Epithelial cell of prostate (primary cell): ENCODE measurements at regions not wholly inside any gene's neighbourhood (a gene's known extent, or its start where the extent isn't known, plus 50 kb on each side); places are given as distances from the start of the nearest gene placed in this dataset.
"Not testable (repeated sequence)": the region's sequence is repeated elsewhere in the genome, so short reads cannot be mapped to it uniquely, and the experiment has no call there.

Experiments
- DNase-seq: peaks from one replicate; pipeline ENCODE4 v3.0.0-alpha.2; 2011; ENCODE audit warnings: low read depth, low spot score
- H3K27ac ChIP-seq: fragments of 450-650 bp; 2 replicates; pipeline ENCODE4 v1.5.1; 2017; ENCODE audit warnings: mild to moderate bottlenecking

DNA sequence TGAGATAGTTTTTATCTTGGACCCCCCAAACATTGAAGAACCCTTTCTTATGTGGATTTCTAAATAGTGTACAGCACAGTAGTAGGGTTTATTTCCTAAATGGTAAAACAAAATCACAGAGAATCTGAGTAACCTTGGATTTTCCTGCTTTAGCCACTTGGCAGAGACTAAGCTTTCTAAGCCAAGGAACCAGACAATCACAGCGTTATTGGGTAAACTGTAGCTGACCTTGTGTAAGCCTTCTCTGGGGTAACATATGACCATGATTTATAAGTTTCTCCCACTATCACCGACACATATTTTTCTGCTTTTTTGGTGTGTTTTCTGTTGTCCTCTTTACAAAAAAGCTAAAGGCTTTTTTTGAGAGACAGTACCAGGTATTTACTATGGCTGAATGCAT lies 136.3 kb upstream of the PZP start:
- no peak for DNase-seq
- no peak overlapping the region for H3K27ac ChIP-seq

GRCh38 chr12:9343731-9344130 lies 135.5 kb upstream of the PZP start:
- H3K27ac ChIP-seq = no peak overlapping the region

DNA sequence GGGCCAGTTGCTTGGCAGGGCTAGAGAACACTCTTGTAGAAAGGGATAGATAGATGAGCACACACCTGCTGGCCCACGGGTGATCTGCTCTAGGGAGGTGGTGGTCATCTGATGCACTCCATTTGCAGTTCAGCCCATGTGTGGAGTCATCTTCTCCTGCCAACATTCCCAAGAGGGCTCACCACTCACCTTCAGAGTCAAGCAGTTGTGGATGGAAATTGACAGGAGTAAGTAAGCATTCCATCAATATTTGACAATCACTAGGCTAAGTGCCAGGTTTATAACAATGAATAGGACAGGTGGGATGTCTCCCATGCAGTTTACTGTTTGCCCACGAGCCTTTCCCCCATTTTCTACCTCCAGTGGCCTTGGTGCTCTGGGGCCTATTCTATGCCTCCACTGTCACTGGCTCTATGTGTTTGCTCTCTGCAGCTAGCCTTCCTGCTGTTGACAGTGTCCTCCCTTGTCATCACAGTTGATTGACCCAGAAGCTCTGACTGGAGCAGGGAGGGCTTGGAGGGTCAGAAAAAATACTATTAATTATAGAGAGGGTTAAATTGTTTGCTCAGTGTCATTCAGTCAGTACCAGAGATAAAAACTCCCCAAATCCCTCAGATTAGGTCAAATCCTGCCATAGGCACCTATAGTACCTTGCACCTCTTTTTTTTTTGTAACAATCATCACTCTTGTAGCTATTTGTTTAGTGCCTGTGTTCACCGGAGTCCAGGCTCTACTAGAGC lies 134.6 kb upstream of the PZP start:
- DNase-seq = no peak
- no peak overlapping the region for H3K27ac ChIP-seq

More at GRCh38 chr12:9343731-9344130, 135.5 kb upstream of the PZP start:
- no peak for DNase-seq

DNA sequence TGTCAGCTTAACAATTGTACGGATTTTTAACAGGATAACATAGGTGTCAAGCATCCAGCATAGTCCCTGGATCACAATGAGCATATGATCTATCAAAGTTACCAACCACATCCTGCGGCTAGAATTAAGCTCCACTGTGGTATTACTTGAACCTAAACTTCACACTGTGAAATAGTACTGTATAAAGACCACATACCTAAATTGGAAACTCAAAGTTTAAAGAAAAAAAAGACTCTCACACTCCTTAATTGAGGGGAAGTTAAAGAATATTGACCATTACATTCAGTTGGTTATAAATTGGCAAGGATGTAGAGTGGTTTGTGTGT lies 133.0 kb upstream of the PZP start:
- H3K27ac ChIP-seq = no peak overlapping the region
- no peak for DNase-seq

DNA sequence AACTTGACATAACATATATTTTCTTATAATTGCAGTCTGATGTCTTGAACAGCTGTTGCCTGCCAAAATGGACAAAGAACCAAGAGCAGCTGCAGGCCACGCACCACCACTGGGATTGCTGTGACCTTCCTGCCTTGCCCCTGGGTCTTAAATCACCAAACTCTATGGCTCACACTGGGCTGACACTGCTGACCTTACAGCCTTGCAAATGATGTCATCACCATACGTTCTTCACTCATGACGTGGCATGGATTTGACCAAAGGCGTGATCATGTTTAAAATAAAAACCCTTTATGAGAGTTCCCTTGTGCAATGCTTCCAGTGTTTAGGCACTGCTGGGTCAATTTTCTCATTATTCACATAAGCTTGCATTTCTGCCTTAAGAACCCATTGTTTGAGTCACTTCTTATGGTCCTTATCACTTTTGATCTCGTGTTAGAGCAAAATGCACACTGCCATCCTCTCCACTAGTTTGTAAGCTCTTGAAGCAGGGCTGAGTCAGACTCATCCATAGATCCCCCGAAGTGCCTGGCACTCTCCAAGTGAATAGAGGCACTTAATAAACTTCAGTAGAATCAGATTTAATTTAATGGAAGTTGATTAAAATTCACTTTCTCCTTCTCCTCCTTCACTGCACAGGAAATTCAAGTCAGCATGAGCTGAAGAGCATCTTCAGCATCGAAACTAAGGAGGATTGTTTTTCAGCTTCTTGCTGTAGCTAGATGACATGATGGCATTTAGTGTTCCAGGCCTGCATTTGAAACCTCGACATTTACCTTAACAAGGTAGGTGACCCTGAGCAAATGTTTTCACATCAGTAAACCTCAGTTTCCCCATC lies 132.4 kb upstream of the PZP start:
- no peak overlapping the region for H3K27ac ChIP-seq
- DNase-seq = no peak

DNA sequence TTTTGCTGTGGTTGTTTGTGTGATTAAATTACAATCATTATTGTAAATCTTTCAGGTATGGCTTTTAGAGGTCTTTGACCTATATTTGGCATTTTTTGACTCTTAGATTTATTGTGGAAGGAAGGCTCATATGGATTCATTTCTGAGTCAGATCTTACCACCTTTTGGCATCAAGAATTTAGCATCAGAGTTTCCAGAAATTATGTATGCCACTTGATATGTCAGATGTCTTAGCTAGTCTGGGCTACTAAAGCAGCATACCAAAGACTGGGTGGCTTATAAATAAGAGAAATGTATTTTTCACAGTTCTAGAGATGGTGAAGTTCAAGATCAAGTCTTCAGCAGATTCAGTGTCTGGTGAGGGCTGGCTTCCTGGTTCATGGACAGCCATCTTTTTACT lies 129.5 kb upstream of the PZP start:
- no peak overlapping the region for H3K27ac ChIP-seq
- no peak for DNase-seq

DNA sequence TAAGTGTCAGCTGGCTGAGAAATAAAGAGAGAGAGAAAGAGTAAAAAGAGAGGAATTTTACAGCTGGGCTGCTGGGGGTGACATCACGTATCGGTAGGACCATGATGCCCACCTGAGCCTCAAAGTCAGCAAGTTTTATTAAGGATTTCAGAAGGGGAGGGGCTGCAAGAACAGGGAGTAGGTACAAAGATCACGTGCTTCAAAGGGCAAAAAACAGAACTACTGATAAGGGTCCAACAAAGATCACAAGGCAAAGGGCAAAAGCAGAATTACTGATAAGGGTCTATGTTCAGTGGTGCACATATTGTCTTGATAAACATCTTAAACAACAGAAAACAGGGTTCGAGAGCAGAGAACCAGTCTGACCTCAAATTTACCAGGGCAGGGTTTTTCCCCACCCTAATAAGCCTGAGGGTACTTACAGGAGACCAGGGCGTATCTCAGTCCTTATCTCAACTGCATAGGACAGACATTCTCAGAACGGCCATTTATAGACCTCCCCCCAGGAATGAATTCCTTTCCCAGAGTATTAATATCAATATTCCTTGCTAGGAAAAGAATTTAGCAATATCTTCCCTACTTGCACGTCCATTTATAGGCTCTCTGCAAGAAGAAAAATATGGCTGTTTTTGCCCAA lies 128.3 kb upstream of the PZP start:
- DNase-seq, H3K27ac ChIP-seq: not testable (repeated sequence)

DNA sequence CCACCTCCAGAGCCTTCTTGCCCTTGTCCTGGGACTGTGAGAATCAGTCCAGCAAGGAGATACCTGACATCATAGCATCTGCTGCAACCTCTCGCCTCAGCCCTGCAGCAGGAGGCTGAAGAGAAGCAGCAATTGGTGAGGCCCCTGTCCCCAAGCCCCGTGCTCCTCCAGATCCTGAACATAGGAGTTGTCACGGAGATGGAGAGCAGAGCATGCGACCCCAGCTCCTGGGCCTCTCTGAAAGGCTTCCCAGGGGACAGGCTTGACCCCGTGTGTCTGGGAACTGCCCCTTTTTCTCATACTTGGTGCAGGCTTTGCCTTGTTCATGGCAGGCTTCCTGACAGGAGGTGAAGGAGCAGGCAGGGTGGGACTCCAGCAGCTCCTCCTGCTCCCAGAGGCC lies 127.7 kb upstream of the PZP start:
- DNase-seq = no peak
- no peak overlapping the region for H3K27ac ChIP-seq

- DNase-seq = no peak
- H3K27ac ChIP-seq = no peak overlapping the region
Measured at GRCh38 chr12:9334964-9335363, 126.8 kb upstream of the PZP start.

DNA sequence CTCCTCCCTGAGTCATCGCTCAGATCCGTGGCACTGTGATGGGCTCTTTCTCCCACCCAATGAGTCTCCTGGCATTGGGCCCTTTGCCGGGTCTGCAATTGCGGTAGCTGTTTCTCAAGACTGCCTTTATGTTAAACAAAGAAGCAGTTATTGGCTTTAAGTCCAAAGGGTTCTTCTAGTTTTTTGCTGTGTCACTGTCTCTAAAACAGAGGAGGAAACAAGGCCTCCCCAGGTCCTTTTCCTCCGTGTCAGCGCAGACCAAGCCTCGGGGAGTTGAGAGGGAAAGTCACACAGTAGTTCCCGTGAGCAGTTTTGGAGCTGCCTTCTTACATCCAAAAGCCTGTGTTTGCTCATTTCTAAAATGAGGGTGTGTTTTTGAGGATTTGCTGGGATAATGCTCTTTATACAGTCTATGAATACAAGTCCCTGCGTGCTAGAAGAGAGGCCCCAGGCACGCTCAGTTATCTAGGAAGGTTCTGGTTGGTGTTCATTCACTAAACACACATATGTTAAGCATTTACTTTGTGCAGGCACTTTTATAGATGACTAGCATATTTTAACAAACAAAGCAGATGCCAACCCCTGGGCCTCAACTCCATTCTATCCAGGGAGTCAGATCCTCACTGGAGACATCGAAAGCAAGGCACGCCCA lies 126.0 kb upstream of the PZP start:
- peak overlapping the region; percentile 43 for H3K27ac ChIP-seq
- DNase-seq = no peak

DNA sequence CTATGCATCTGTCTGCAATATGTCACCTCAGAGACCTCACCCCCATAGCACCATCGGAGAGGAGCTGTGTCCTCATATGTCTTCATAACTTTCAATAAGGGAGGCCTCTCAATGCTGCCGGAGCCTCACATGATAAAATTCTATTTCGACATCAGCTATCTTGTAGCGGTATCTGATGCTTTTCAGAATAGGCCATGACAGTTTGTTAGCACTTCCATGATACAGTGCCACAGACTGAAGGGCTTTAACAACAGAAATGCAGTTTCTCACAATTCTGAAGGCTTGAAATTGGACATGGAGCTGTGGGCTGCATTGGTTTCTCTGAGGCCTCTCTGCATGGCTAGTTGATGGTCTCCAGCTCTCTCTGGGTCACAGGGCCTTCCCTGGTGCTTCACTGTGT lies 125.0 kb upstream of the PZP start:
- H3K27ac ChIP-seq = no peak overlapping the region
- no peak for DNase-seq

DNA sequence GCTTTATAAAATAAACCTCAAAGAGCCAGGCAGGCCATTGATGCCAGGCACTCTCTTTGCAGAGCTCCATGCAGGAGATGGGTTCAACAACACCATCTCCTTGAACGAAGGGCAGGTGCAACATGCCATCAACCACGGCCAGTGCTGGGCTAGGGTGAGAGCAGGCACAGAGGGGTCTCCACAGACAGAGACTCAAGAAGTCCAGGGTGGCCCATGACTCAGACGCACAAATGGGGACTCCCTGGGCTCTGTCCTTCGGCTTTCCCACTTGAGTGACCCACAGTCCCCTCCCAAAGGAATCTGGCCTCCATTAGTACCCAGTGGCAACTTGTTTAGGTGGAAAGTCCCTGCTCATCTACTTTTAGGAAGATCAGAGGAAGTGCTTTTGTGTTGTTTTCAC lies 124.4 kb upstream of the PZP start:
- H3K27ac ChIP-seq = no peak overlapping the region
- no peak for DNase-seq

DNA sequence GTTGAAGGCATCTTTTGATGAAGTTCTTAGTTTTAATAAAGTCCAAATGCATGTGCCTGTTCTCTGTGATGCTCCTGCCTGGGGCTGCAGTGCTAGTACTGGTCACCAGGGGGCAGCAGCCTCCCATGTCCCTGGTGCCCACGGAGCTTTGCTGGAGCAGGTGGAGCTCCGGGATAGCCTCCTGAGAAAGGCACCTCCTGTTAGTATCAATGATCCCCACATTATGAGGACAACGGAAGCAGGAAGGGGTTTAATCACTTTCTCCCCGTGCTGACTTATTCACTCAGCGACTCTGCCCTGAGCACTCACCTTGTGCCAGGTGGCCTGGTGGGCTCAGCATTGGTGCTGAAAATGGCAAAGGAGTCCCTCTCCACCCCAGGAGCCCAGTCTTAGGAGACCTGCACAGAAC lies 123.0 kb upstream of the PZP start:
- DNase-seq = no peak

GRCh38 chr12:9329019-9329418 lies 120.8 kb upstream of the PZP start:
- DNase-seq = no peak
- H3K27ac ChIP-seq = no peak overlapping the region

More for the DNA sequence above, 123.0 kb upstream of the PZP start:
- H3K27ac ChIP-seq = no peak overlapping the region

DNA sequence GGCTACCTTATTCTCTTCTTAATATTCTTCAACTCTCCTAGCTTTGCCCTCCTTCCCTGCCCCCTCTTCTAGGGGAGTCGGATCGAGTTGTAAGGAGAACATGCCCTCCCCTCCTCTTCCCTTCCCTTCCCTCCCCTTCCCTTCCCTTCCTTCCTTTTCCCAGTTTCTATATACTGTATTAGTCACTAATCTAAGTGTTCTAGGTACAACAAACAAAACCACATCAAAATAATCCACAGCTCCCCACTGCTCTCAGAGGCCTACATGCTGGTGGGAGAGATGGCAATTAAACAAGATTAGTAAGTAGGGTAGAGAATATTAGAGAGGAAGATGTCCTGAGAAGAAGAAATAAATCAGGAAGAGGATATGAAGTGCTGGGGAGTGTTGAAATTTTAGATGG lies 119.9 kb upstream of the PZP start:
- no peak for DNase-seq
- H3K27ac ChIP-seq = no peak overlapping the region

GRCh38 chr12:9327320-9327719 lies 119.1 kb upstream of the PZP start:
- no peak for DNase-seq
- H3K27ac ChIP-seq = no peak overlapping the region

DNA sequence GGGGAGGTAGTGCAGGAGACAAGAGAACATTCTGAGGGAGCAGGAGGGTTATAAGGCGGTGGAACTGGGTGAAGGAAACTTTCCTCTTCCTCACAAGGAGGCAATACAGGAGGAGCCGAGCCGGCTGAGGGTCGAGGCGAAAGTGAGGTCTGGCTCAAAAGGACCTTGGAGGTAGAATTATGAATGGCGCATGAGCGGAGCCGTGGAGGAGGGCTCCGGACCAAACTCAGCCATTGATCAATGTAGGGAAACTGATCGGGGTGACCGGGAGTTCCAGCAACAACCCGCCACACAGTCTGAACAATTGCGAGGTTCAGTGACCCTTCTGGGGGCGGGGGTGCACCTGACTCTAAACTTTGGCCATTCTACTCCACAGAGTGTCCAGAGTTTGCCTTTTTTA lies 118.7 kb upstream of the PZP start:
- DNase-seq, H3K27ac ChIP-seq: not testable (repeated sequence)

GRCh38 chr12:9326085-9326484 lies 117.9 kb upstream of the PZP start:
- DNase-seq = no peak
- no peak overlapping the region for H3K27ac ChIP-seq

DNA sequence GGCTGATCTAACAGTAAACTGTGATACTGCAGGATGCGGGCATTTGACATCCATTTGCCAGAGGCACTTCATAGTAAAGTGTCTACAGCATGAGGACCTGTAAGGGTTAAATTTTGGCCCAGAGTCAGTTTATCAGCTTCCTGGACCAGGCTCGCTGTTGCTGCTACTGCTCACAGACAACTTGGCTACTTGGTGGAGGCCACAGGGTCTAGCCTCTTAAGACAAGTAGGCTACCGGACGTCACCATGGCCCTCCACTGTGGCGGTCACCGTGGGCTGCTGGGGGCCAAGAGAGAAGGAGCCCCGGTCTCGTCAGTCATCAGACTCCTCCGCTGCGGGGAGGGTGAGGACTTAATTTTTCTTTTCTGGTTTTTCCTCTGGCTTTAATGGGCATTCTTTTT lies 117.3 kb upstream of the PZP start:
- DNase-seq = no peak
- H3K27ac ChIP-seq = no peak overlapping the region

- no peak overlapping the region for H3K27ac ChIP-seq
- DNase-seq = no peak
Measured at GRCh38 chr12:9324782-9325181, 116.6 kb upstream of the PZP start.

DNA sequence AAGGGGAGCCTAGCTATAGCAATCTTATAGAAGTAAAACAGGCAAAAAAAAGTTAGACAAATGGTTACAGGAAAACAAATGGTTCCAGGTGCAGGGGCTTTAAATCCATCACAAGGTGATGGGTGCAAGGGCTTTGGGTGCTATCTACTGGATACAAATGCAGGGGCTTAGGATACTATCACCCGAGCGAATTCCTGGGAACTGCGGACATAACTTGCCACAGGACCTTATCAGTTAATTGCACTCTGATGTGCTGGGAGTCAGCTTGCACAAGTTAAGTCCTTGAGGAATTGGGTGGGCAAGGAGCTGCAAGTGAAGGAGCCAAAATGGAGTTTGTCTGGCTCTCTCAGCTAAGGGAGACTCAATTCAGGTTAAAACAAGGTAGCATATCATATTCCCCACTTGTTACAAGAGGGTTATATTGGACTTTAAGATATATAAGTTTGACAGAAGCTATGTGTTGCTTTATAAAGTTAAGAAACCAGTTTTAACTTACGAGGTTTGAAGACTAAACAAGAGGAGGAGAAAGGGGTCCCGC lies 115.0 kb upstream of the PZP start:
- DNase-seq = no peak
- no peak overlapping the region for H3K27ac ChIP-seq
